Neural crest cell (in vitro differentiated cells): ENCODE measurements at regions not wholly inside any gene's neighbourhood (a gene's known extent, or its start where the extent isn't known, plus 50 kb on each side); places are given as distances from the start of the nearest gene placed in this dataset.

Experiments
- DNase-seq: peaks from one replicate; pipeline ENCODE4 v3.0.0; 2021; ENCODE audit warnings: low read depth, mixed read lengths, low spot score
- H3K27ac Mint-ChIP-seq: one replicate; pipeline ENCODE4 v1.8.0; 2021; ENCODE audit warnings: mild to moderate bottlenecking, mixed read lengths; ENCODE audit not compliant: unreplicated experiment
- H3K27me3 Mint-ChIP-seq: 2 replicates; pipeline ENCODE4 v1.8.0; 2021; ENCODE audit warnings: low read depth, mild to moderate bottlenecking, mixed read lengths
- H3K36me3 Mint-ChIP-seq: 2 replicates; pipeline ENCODE4 v1.8.0; 2021; ENCODE audit warnings: low read depth, mild to moderate bottlenecking, mixed read lengths
- H3K4me1 Mint-ChIP-seq: 2 replicates; pipeline ENCODE4 v1.8.0; 2021; ENCODE audit warnings: mixed read lengths
- H3K4me3 Mint-ChIP-seq: one replicate; pipeline ENCODE4 v1.8.0; 2021; ENCODE audit warnings: mild to moderate bottlenecking, mixed read lengths
- H3K9me3 Mint-ChIP-seq: 2 replicates; pipeline ENCODE4 v1.8.0; 2021; ENCODE audit warnings: mixed read lengths
- CTCF ChIP-seq: fragments of 200-600 bp; sonication (generic); conservative IDR thresholded peaks from 2 replicates; pipeline ENCODE4 v1.5.0; 2021; ENCODE audit warnings: antibody characterized with exemption, mild to moderate bottlenecking

- no peak overlapping the region for H3K4me3 Mint-ChIP-seq
- no peaks in the 10 kb centered on the region for H3K9me3 Mint-ChIP-seq
- no peaks in the 10 kb centered on the region for H3K36me3 Mint-ChIP-seq
- no peaks in the 10 kb centered on the region for H3K4me1 Mint-ChIP-seq
- H3K27ac Mint-ChIP-seq, result peak overlapping the region; percentile 59
- TF ChIP-seq CTCF, result no peak
- no peak for DNase-seq
- H3K27me3 Mint-ChIP-seq, result peaks cover 1% of the 10 kb centered on the region
Measured at GRCh38 chr10:3016016-3016415, 51.3 kb upstream of the PFKP start.

GRCh38 chr10:3014968-3015367, 52.4 kb upstream of the PFKP start:
- Mint-ChIP-seq H3K27me3 (no peaks in the 10 kb centered on the region), H3K27ac (no peak overlapping the region), H3K4me1 (no peaks in the 10 kb centered on the region), H3K9me3 (no peaks in the 10 kb centered on the region), H3K4me3 (no peak overlapping the region), H3K36me3 (no peaks in the 10 kb centered on the region)
- TF ChIP-seq CTCF, result no peak
- DNase-seq, result no peak

GRCh38 chr10:3012223-3012622, 55.1 kb upstream of the PFKP start:
- no peak for TF ChIP-seq CTCF
- H3K27ac Mint-ChIP-seq, result no peak overlapping the region
- no peaks in the 10 kb centered on the region for H3K9me3 Mint-ChIP-seq
- no peaks in the 10 kb centered on the region for H3K4me1 Mint-ChIP-seq
- H3K4me3 Mint-ChIP-seq, result no peak overlapping the region
- DNase-seq, result no peak
- H3K27me3 Mint-ChIP-seq, result no peaks in the 10 kb centered on the region
- H3K36me3 Mint-ChIP-seq, result no peaks in the 10 kb centered on the region

- no peak for TF ChIP-seq CTCF
- H3K27ac Mint-ChIP-seq, result no peak overlapping the region
Measured at GRCh38 chr10:3010816-3011460, 56.4 kb upstream of the PFKP start.

GRCh38 chr10:3010334-3010733, 57.0 kb upstream of the PFKP start:
- Mint-ChIP-seq H3K4me3 (no peak overlapping the region), H3K4me1 (peaks cover 4% of the 10 kb centered on the region), H3K9me3 (no peaks in the 10 kb centered on the region), H3K27ac (no peak overlapping the region), H3K27me3 (no peaks in the 10 kb centered on the region), H3K36me3 (no peaks in the 10 kb centered on the region)
- no peak for DNase-seq
- no peak for TF ChIP-seq CTCF

More at GRCh38 chr10:3010816-3011460, 56.4 kb upstream of the PFKP start:
- Mint-ChIP-seq H3K4me1 (peaks cover 4% of the 10 kb centered on the region), H3K27me3 (no peaks in the 10 kb centered on the region), H3K36me3 (no peaks in the 10 kb centered on the region), H3K9me3 (no peaks in the 10 kb centered on the region), H3K4me3 (no peak overlapping the region)
- no peak for DNase-seq

GRCh38 chr10:3009341-3009740, 58.0 kb upstream of the PFKP start:
- H3K36me3 Mint-ChIP-seq, result no peaks in the 10 kb centered on the region
- no peak overlapping the region for H3K4me3 Mint-ChIP-seq
- no peak overlapping the region for H3K27ac Mint-ChIP-seq
- no peaks in the 10 kb centered on the region for H3K27me3 Mint-ChIP-seq
- no peak for TF ChIP-seq CTCF
- H3K4me1 Mint-ChIP-seq, result peaks cover 4% of the 10 kb centered on the region
- no peaks in the 10 kb centered on the region for H3K9me3 Mint-ChIP-seq
- DNase-seq, result no peak
